Esophagus muscularis mucosa (tissue), 4 donors: ENCODE measurements at regions not wholly inside any gene's neighbourhood (a gene's known extent, or its start where the extent isn't known, plus 50 kb on each side); places are given as distances from the start of the nearest gene placed in this dataset.
A peak's percentile ranks its signal among the peaks of the same experiment; 100 is the strongest.

ENCODE experiments used
- DNase-seq: peaks from one replicate; pipeline ENCODE4 v3.0.0-alpha.2; 2017; ENCODE audit errors: extremely low spot score
- H3K27ac ChIP-seq, 4 donors: fragments of 200-600 bp; sonication (generic); replicated peaks in 1 of 4; 1 replicate in 3 of 4; 2 replicates in 1 of 4; pipeline ENCODE4 v1.5.1; 2016 to 2019; ENCODE audit warnings: mild to moderate bottlenecking in 1 of 4
- H3K27me3 ChIP-seq, 4 donors: fragments of 200-600 bp; sonication (generic); one replicate each; pipeline versions ENCODE4 v1.5.1 to v1.6.0; 2016 to 2019
- H3K36me3 ChIP-seq, 4 donors: fragments of 200-600 bp; sonication (generic); one replicate each; pipeline ENCODE4 v1.5.1; 2016 to 2019
- H3K4me1 ChIP-seq, 4 donors: fragments of 200-600 bp; sonication (generic); one replicate each; pipeline ENCODE4 v1.5.1; 2016 to 2019
- H3K4me3 ChIP-seq, 4 donors: fragments of 200-600 bp; sonication (generic); 1 replicate in 2 of 4; 2 replicates in 2 of 4; pipeline ENCODE4 v1.5.1; 2016 to 2019; ENCODE audit warnings: mild to moderate bottlenecking in 4 of 4, moderate library complexity in 1 of 4
- H3K9me3 ChIP-seq, 4 donors: fragments of 200-600 bp; sonication (generic); 1 replicate in 3 of 4; 2 replicates in 1 of 4; pipeline ENCODE4 v1.5.1; 2016 to 2019
- CTCF ChIP-seq, 3 experiments: fragments of 200-600 bp in 2 of 3; fragments of 450-650 bp in 1 of 3; sonication (generic) in 2 of 3; IDR thresholded peaks; one replicate each; pipeline ENCODE4 v1.5.1; 2017 to 2019; ENCODE audit warnings: antibody characterized with exemption in 3 of 3, mild to moderate bottlenecking in 2 of 3, moderate library complexity in 1 of 3
- EP300 ChIP-seq: sonication (generic); formaldehyde crosslinking; IDR thresholded peaks from one replicate; pipeline ENCODE4 v1.6.1; 2017; ENCODE audit warnings: antibody characterized with exemption
- POLR2A ChIP-seq: fragments of 450-650 bp; IDR thresholded peaks from one replicate; pipeline ENCODE4 v1.6.1; 2017; ENCODE audit warnings: antibody characterized with exemption, moderate library complexity, mild to moderate bottlenecking, low read depth
- POLR2AphosphoS5 ChIP-seq, 2 donors: sonication (generic); formaldehyde crosslinking; IDR thresholded peaks; one replicate each; pipeline ENCODE4 v1.6.1; 2017; ENCODE audit warnings: antibody characterized with exemption in 2 of 2
- WGBS: methylation state at CpG from one replicate; pipeline ENCODE4 v1.1.5; 2018; 5-methylcytosine and 5-hydroxymethylcytosine counted together
- intact Hi-C: fragments of 100-400 bp; cut with DNase I; formaldehyde crosslinking; loops from one replicate; pipeline ENCODE4 v1.15.1; 2023

GRCh38 chr1:221431068-221431651 lies 310.7 kb downstream of the DUSP10 start:
- H3K9me3 ChIP-seq: peaks cover 0 to 11% (median 4%) of the 10 kb centered on the region in 4 donors
- TF ChIP-seq CTCF (IDR thresholded peaks at IDR 0.05) (peak; percentile 22 to 37 (median 28)), EP300 (no peak)
- H3K27me3 ChIP-seq: no peaks in the 10 kb centered on the region
- H3K27ac ChIP-seq: no peak overlapping the region
- 57% methylated on average over 2 of the region's 2 CpGs for WGBS
- H3K4me3 ChIP-seq: no peak overlapping the region
- no peaks in the 10 kb centered on the region for H3K36me3 ChIP-seq
- no peak for DNase-seq
- peaks cover 3 to 12% (median 11%) of the 10 kb centered on the region in 4 donors for H3K4me1 ChIP-seq
- intact Hi-C loops: loop anchor here (5.0 to 10.0 kb wide), 2 partner anchors 164 to 226 kb away; no protein-coding TSS in a partner anchor

- Histone ChIP-seq H3K4me3 (no peak overlapping the region), H3K36me3 (no peaks in the 10 kb centered on the region), H3K27me3 (no peaks in the 10 kb centered on the region), H3K9me3 (peaks cover 0 to 3% (median under 1%) of the 10 kb centered on the region in 4 donors), H3K4me1 (peaks cover 3 to 12% (median 11%) of the 10 kb centered on the region in 4 donors), H3K27ac (no peak overlapping the region)
- TF ChIP-seq POLR2AphosphoS5 (IDR thresholded peaks at IDR 0.05) (no peak), POLR2A (no peak), EP300 (no peak), CTCF (IDR thresholded peaks at IDR 0.05) (no peak)
- DNase-seq: no peak
- intact Hi-C loops: loop anchor here (5.0 to 10.0 kb wide), 2 partner anchors 165 to 227 kb away; no protein-coding TSS in a partner anchor
Measured at GRCh38 chr1:221431961-221432360, 309.9 kb downstream of the DUSP10 start.

- Histone ChIP-seq H3K4me3 (no peak overlapping the region), H3K36me3 (no peaks in the 10 kb centered on the region), H3K27ac (peak overlapping the region; percentile 3 to 48 (median 23)), H3K27me3 (no peaks in the 10 kb centered on the region), H3K4me1 (peaks cover 12 to 26% (median 24%) of the 10 kb centered on the region in 4 donors), H3K9me3 (no peaks in the 10 kb centered on the region)
- TF ChIP-seq EP300 (no peak), POLR2AphosphoS5 (IDR thresholded peaks at IDR 0.05) (peak in 1 of 2 donors; percentile 34), CTCF (IDR thresholded peaks at IDR 0.05) (peak; percentile 93 to 99 (median 95))
- intact Hi-C loops: loop anchor here (5.0 to 10.0 kb wide), 3 partner anchors 231 to 623 kb away; no protein-coding TSS in a partner anchor
- no peak for DNase-seq
Measured at GRCh38 chr1:221435504-221435904, 306.4 kb downstream of the DUSP10 start.

GRCh38 chr1:221437171-221437570 lies 304.7 kb downstream of the DUSP10 start:
- Histone ChIP-seq H3K27ac (no peak overlapping the region), H3K36me3 (no peaks in the 10 kb centered on the region), H3K4me3 (no peak overlapping the region), H3K9me3 (no peaks in the 10 kb centered on the region), H3K4me1 (peaks cover 12 to 39% (median 33%) of the 10 kb centered on the region in 4 donors), H3K27me3 (no peaks in the 10 kb centered on the region)
- intact Hi-C loops: loop anchor here (5.0 to 10.0 kb wide), 3 partner anchors 232 to 625 kb away; no protein-coding TSS in a partner anchor
- no peak for DNase-seq
- 91% methylated on average over 2 of the region's 2 CpGs for WGBS
- no peak for TF ChIP-seq EP300
- TF ChIP-seq POLR2A: no peak
- no peak for TF ChIP-seq POLR2AphosphoS5 (IDR thresholded peaks at IDR 0.05)
- TF ChIP-seq CTCF (IDR thresholded peaks at IDR 0.05): no peak

GRCh38 chr1:221437926-221438325 lies 304.0 kb downstream of the DUSP10 start:
- intact Hi-C loops: loop anchor here (5.0 to 10.0 kb wide), 3 partner anchors 233 to 626 kb away; no protein-coding TSS in a partner anchor
- H3K27ac ChIP-seq: no peak overlapping the region
- no peaks in the 10 kb centered on the region for H3K36me3 ChIP-seq
- peaks cover 12 to 43% (median 40%) of the 10 kb centered on the region in 4 donors for H3K4me1 ChIP-seq
- H3K4me3 ChIP-seq: no peak overlapping the region
- DNase-seq: no peak
- H3K27me3 ChIP-seq: no peaks in the 10 kb centered on the region
- WGBS: 88% methylated on average over 5 of the region's 5 CpGs
- TF ChIP-seq POLR2AphosphoS5 (IDR thresholded peaks at IDR 0.05) (no peak), CTCF (IDR thresholded peaks at IDR 0.05) (no peak), POLR2A (no peak), EP300 (no peak)
- H3K9me3 ChIP-seq: no peaks in the 10 kb centered on the region
